ENCODE measurements at regions not wholly inside any gene's neighbourhood (a gene's known extent, or its start where the extent isn't known, plus 50 kb on each side); places are given as distances from the start of the nearest gene placed in this dataset.
"Not testable (repeated sequence)": the region's sequence is repeated elsewhere in the genome, so short reads cannot be mapped to it uniquely, and the experiment has no call there.

DNA sequence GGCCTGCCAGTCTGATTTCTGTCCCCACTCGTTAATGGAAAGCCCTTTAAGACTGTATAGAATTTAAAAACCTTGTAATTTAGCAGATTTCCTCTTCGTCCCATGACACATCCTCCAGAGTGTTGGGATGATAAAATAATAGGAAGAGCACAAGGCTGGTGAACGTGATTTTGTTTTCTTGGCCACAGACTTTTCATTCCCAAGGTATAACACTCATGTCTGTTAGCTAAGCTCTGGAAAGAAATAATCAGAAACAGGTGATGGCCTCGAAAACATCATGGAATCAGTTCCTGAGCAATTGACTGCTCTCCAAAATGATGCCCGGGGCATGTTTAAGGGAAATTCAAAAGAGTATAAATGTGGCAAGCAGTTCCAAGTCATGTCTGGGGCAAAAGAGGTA is 337.8 kb upstream of the TCF4 start:
- DNase-seq = peak; percentile 50

GRCh38 chr18:55920063-55920462 is 332.1 kb upstream of the TCF4 start:
- DNase-seq = no peak

GRCh38 chr18:55918444-55918843 is 330.5 kb upstream of the TCF4 start:
- peak; percentile 77 for DNase-seq

DNA sequence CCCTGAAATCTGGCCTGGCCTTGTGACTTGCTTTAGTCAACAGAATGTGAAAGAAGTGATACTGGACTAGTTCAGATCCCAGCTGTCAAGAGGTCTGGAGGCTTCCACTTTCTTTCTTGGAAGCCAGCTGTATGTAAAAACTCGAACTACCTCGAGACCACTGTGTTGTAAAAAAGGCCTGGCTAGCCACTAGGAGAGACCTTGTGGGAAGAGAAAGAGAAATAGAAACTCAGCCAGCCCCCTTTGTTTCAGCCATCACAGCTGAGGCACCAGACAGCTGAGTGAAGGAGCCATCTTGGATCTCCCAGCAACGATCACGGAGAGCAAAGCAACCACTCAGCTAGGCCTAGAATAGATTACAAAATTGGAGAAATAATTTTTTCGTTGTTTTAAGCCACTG is 324.9 kb upstream of the TCF4 start:
- DNase-seq = no peak

DNA sequence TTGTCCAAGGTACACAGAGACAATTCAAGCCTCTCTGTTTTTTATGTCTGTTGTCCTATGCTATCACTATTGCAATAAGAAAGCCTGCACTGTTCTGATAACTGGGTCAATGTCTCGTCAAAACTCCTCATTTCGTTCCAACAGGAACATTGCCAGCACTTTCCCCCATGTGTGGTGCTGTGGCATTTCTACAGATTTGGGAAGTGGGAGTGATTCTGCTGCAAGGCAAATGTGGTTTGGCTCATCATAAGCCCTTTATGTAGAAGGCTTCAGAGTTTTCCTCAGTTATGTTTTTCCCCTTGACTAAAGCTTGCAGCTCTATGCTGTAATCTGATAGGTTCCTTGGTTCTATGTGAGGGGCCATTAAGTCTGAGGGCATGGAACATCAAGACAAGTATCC is 324.1 kb upstream of the TCF4 start:
- no peak for DNase-seq

- no peak for DNase-seq
These were observed 322.3 kb upstream of the TCF4 start for GRCh38 chr18:55910296-55910695.

GRCh38 chr18:55908901-55909366 is 320.9 kb upstream of the TCF4 start:
- peak; percentile 73 for DNase-seq

GRCh38 chr18:55907453-55908175 is 319.6 kb upstream of the TCF4 start:
- peak; percentile 22 for DNase-seq

- no peak for DNase-seq
These were observed 318.5 kb upstream of the TCF4 start for GRCh38 chr18:55906536-55906935.

DNA sequence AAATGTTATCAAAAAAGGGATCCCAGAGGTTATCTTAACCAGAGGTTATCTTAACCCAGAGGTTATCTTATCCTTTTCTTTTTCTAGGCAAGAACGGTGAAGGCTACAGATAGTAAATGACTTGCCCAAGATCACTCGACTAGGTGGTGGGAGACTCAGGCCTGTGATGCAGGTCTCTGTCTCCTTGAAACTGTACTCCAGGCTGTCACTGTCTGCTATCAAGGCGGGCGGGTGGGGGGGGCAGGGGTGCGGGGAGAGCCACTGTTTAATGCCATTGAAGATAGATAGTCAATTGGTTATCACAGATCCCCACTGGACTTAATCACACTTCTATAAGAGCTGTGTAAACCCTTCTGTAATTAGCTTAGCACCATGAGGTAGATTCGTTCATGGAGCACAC is 315.9 kb upstream of the TCF4 start:
- DNase-seq = no peak

DNA sequence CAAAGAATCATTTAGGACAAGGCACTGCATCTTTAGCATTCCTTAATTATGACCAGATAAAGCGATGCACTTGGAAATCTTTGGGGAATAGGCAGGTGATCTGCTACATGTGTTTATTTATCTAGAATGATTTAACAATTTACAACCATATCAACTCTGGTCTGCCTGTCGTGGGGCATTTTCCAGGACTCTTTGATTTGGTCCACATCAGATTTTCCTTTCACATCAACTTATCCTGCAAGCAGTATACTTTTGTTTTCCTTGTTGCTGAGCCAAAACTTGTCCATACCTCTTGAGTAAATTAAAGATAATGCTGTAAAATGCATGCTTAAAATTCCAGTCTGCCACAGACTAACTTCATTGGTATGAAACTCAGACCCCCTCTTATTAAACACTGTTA is 312.4 kb upstream of the TCF4 start:
- peak; percentile 83 for DNase-seq

DNA sequence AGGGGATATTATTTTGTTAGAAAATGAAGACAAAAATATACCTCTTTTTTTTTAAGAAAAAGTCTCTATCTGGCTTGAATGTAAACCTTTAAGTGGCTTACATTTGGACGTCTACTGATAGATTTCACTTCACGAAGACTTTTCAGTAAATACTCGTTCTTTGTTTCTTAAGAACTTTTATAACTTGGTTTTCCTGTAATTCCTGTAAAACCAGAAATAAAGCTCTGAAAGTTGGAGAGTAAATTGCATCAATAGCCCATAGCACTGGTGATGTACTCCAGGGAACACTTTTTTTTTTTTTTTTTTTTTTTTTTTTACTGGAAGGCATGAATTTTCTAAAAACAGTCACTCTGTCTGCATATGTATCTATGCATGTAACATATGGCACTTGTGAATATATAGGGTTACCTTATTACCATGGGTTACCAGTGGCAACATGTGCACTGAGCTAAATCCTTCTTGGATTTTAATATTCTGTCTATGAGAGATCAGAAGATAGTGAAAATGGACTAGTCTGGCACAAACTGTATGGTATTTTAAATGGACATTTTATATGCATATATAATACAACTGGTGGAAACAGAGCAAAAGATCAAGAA is 309.2 kb upstream of the TCF4 start:
- DNase-seq = no peak

- DNase-seq = no peak
These were observed 306.0 kb upstream of the TCF4 start for GRCh38 chr18:55893948-55894347.

DNA sequence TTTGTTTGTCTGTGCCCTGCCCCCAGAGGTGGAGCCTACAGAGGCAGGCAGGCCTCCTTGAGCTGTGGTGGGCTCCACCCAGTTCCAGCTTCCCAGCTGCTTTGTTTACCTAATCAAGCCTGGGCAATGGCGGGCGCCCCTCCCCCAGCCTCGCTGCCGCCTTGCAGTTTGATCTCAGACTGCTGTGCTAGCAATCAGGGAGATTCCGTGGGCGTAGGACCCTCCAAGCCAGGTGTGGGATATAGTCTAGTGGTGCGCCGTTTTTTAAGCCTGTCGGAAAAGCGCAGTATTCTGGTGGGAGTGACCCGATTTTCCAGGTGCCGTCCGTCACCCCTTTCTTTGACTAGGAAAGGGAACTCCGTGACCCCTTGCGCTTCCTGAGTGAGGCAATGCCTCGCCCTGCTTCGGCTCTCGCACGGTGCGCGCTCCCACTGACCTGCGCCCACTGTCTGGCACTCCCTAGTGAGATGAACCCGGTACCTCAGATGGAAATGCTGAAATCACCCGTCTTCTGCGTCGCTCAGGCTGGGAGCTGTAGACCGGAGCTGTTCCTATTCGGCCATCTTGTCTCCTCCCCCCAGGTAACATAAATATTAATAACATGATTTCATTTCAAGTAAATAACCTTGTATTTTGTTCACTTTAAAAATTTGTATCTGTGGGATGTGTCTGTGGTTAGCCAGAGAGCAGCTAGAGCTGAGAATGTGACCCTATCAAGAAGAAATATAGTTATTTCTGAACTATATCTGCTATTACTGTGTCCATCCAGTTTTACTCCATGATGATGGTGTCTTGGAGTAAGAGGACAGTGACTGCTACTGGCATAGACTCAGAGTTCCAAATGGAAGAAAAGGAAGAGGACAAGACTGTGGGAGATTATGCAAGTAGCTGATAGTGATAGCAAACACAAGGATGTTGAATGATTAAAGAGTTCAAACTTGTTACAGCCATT is 305.1 kb upstream of the TCF4 start:
- DNase-seq = not testable (repeated sequence)

GRCh38 chr18:55886886-55887285 is 298.9 kb upstream of the TCF4 start:
- DNase-seq = no peak

GRCh38 chr18:55884498-55884897 is 296.5 kb upstream of the TCF4 start:
- no peak for DNase-seq

- no peak for DNase-seq
These were observed 292.6 kb upstream of the TCF4 start for GRCh38 chr18:55880617-55881016.

GRCh38 chr18:55879331-55879730 is 291.3 kb upstream of the TCF4 start:
- no peak for DNase-seq

- no peak for DNase-seq
These were observed 290.2 kb upstream of the TCF4 start for GRCh38 chr18:55878224-55878623.

DNA sequence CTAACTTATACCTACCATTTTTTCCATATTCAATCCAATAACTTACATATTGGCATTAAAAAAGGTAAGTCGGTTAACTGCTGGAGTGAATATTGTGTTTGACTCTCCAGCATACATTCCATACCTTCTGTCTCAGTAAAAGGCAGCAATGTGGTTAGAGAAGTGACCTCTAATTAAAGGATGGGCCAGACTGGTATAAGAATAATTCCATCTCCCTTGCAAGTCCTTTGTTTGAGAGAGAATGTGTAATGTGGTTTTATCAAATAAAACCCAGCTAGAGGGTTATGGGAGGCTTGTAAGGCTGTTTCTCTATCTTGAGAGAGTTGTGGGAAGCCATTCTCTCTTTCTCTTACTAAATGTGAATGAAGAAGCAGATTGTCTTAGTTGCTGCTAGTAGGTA is 289.3 kb upstream of the TCF4 start:
- DNase-seq = no peak

- DNase-seq = no peak
These were observed 288.3 kb upstream of the TCF4 start for GRCh38 chr18:55876254-55876653.

GRCh38 chr18:55875371-55875901 is 287.4 kb upstream of the TCF4 start:
- DNase-seq = no peak
